ENCODE measurements at regions not wholly inside any gene's neighbourhood (a gene's known extent, or its start where the extent isn't known, plus 50 kb on each side); places are given as distances from the start of the nearest gene placed in this dataset.

DNA sequence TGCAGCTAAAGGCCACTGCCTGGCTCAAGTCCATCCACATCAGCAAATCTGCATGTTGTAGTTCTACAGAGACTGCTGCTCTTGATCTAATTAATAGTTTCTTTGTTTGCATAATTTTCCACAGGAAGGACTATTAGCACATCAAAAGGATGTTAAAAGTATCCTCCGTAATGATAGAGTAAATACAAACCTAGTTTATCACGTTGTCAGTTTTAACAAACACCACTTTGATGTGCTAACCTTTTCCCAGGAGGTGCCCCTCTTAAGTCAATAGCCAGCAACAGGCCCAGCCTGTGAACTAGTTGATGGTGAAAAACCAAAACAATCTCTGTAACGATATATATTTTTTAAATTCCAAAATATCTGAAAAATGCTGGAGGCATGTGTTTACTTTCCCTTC, 64.2 kb upstream of the SLC22A15 start:
- no peaks in the 10 kb centered on the region for H3K36me3 ChIP-seq (ENCODE audit: control insufficient read depth in 2 of 2, extremely low read depth in 1 of 2, insufficient read depth in 2 of 2, low read length in 2 of 2)
- no peak overlapping the region for H3K27ac ChIP-seq (ENCODE audit: control insufficient read depth, insufficient read depth, low read length)
- H3K4me2 ChIP-seq (ENCODE audit: control insufficient read depth, extremely low read depth, insufficient read depth, low read depth, low read length) = no peak overlapping the region
- no peaks in the 10 kb centered on the region for H3K4me1 ChIP-seq (ENCODE audit: control insufficient read depth, extremely low read depth, insufficient read depth, low read length)
- H3K27me3 ChIP-seq (ENCODE audit: control insufficient read depth, extremely low read depth, insufficient read depth, low read length) = no peaks in the 10 kb centered on the region
- TF ChIP-seq EZH2 (IDR thresholded peaks at IDR 0.05; ENCODE audit: low read length) = no peak
- TF ChIP-seq, protein P1, sequence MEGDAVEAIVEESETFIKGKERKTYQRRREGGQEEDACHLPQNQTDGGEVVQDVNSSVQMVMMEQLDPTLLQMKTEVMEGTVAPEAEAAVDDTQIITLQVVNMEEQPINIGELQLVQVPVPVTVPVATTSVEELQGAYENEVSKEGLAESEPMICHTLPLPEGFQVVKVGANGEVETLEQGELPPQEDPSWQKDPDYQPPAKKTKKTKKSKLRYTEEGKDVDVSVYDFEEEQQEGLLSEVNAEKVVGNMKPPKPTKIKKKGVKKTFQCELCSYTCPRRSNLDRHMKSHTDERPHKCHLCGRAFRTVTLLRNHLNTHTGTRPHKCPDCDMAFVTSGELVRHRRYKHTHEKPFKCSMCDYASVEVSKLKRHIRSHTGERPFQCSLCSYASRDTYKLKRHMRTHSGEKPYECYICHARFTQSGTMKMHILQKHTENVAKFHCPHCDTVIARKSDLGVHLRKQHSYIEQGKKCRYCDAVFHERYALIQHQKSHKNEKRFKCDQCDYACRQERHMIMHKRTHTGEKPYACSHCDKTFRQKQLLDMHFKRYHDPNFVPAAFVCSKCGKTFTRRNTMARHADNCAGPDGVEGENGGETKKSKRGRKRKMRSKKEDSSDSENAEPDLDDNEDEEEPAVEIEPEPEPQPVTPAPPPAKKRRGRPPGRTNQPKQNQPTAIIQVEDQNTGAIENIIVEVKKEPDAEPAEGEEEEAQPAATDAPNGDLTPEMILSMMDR (optimal IDR thresholded peaks at IDR 0.05 in 1 of 3, IDR thresholded peaks at IDR 0.05 in 1 of 3, conservative IDR thresholded peaks at IDR 0.05 in 1 of 3; ENCODE audit: extremely low read depth in 1 of 3, insufficient read depth in 2 of 3, low read length in 3 of 3) = no peak
- FAIRE-seq (no peak), DNase-seq (ENCODE audit: low read depth, low spot score) (no peak)
- H3K9me1 ChIP-seq (ENCODE audit: control insufficient read depth, extremely low read depth, insufficient read depth, low read length) = no peaks in the 10 kb centered on the region
- no peak overlapping the region for H3K9ac ChIP-seq (ENCODE audit: control insufficient read depth, extremely low read depth, insufficient read depth, low read length)
- no peaks in the 10 kb centered on the region for H4K20me1 ChIP-seq (ENCODE audit: control insufficient read depth, extremely low read depth, insufficient read depth, low read length)
- dilution Hi-C loops (cut with MboI; ENCODE audit: extremely low pct_ligation_motif_present, low sequenced_read_pairs) = no loop called here
- no peak overlapping the region for H2AFZ ChIP-seq (ENCODE audit: control insufficient read depth, low read length)
- H3K79me2 ChIP-seq (ENCODE audit: control insufficient read depth, insufficient read depth, low read length) = no peaks in the 10 kb centered on the region
- no peak overlapping the region for H3K4me3 ChIP-seq (ENCODE audit: control insufficient read depth in 2 of 3, extremely low read depth in 1 of 3, insufficient read depth in 2 of 3, low read depth in 1 of 3, low read length in 3 of 3)
- no peaks in the 10 kb centered on the region for H3K9me3 ChIP-seq (ENCODE audit: control insufficient read depth, low read depth, low read length)

DNA sequence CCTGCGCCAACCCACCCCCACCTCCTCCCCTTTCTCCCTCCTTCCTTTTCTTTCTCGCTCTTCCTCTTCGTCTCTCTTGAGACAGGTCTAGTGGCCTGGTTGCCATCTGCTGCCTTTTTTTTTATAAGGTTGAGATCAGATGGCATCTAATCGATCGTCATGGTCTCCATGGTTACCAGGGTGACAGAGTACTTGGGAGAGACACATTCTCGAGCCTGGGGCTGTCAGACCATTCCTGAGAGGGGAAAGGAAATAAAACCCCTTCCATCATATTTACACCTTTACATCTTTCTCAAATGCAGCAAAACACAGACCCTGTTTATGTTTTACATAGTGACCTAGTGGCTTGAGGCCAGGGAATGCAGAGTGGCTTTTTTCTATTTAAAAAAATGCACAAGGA, 53.5 kb upstream of the SLC22A15 start:
- Histone ChIP-seq H4K20me1 (ENCODE audit: control insufficient read depth, extremely low read depth, insufficient read depth, low read length) (no peaks in the 10 kb centered on the region), H3K36me3 (ENCODE audit: control insufficient read depth in 2 of 2, extremely low read depth in 1 of 2, insufficient read depth in 2 of 2, low read length in 2 of 2) (no peaks in the 10 kb centered on the region), H3K9ac (ENCODE audit: control insufficient read depth, extremely low read depth, insufficient read depth, low read length) (no peak overlapping the region), H3K27ac (ENCODE audit: control insufficient read depth, insufficient read depth, low read length) (no peak overlapping the region), H3K9me3 (ENCODE audit: control insufficient read depth, low read depth, low read length) (no peaks in the 10 kb centered on the region), H3K4me2 (ENCODE audit: control insufficient read depth, extremely low read depth, insufficient read depth, low read depth, low read length) (no peak overlapping the region), H3K4me3 (ENCODE audit: control insufficient read depth in 2 of 3, extremely low read depth in 1 of 3, insufficient read depth in 2 of 3, low read depth in 1 of 3, low read length in 3 of 3) (no peak overlapping the region), H2AFZ (ENCODE audit: control insufficient read depth, low read length) (no peak overlapping the region), H3K4me1 (ENCODE audit: control insufficient read depth, extremely low read depth, insufficient read depth, low read length) (peaks cover 10% of the 10 kb centered on the region), H3K9me1 (ENCODE audit: control insufficient read depth, extremely low read depth, insufficient read depth, low read length) (no peaks in the 10 kb centered on the region), H3K79me2 (ENCODE audit: control insufficient read depth, insufficient read depth, low read length) (no peaks in the 10 kb centered on the region), H3K27me3 (ENCODE audit: control insufficient read depth, extremely low read depth, insufficient read depth, low read length) (no peaks in the 10 kb centered on the region)
- DNase-seq (ENCODE audit: low read depth, low spot score) (no peak), FAIRE-seq (no peak)
- dilution Hi-C loops (cut with MboI; ENCODE audit: extremely low pct_ligation_motif_present, low sequenced_read_pairs) = no loop called here
- no peak for TF ChIP-seq EZH2 (IDR thresholded peaks at IDR 0.05; ENCODE audit: low read length)
- TF ChIP-seq, protein P1 (optimal IDR thresholded peaks at IDR 0.05 in 1 of 3, IDR thresholded peaks at IDR 0.05 in 1 of 3, conservative IDR thresholded peaks at IDR 0.05 in 1 of 3; ENCODE audit: extremely low read depth in 1 of 3, insufficient read depth in 2 of 3, low read length in 3 of 3) = no peak
